HEK293 (cell line): ENCODE measurements at regions not wholly inside any gene's neighbourhood (a gene's known extent, or its start where the extent isn't known, plus 50 kb on each side); places are given as distances from the start of the nearest gene placed in this dataset.

ENCODE experiments used
- CTCF ChIP-seq: fragments of 450-650 bp; formaldehyde crosslinking; IDR thresholded peaks from 2 replicates; pipeline ENCODE4 v1.5.1; 2016; ENCODE audit warnings: missing biosample characterization, missing genetic modification characterization
- ZEB2 ChIP-seq: fragments of 450-650 bp; formaldehyde crosslinking; IDR thresholded peaks from 2 replicates; pipeline ENCODE4 v1.5.1; 2016; ENCODE audit warnings: missing biosample characterization, missing genetic modification characterization
- ZNF132 ChIP-seq: fragments of 450-650 bp; formaldehyde crosslinking; IDR thresholded peaks from 2 replicates; pipeline ENCODE4 v1.5.1; 2017; ENCODE audit warnings: missing biosample characterization, missing genetic modification characterization, borderline replicate concordance
- ZNF174 ChIP-seq: fragments of 450-650 bp; formaldehyde crosslinking; IDR thresholded peaks from 2 replicates; pipeline ENCODE4 v1.5.0; 2017; ENCODE audit warnings: missing biosample characterization, mild to moderate bottlenecking, missing genetic modification characterization
- ZNF248 ChIP-seq: fragments of 450-650 bp; formaldehyde crosslinking; IDR thresholded peaks from 2 replicates; pipeline ENCODE4 v1.5.1; 2017; ENCODE audit warnings: missing biosample characterization, missing genetic modification characterization
- ZNF274 ChIP-seq, 2 experiments: fragments of 200-500 bp in 1 of 2; fragments of 450-650 bp in 1 of 2; sonication (Bioruptor generic) in 1 of 2; formaldehyde crosslinking in 1 of 2; IDR thresholded peaks; 2 replicates each; pipeline versions ENCODE4 v1.5.1 to v1.6.1; 2014 to 2016; ENCODE audit warnings: borderline replicate concordance in 1 of 2, inconsistent platforms in 1 of 2, low read length in 1 of 2, missing biosample characterization in 1 of 2, missing genetic modification characterization in 1 of 2
- ZNF423 ChIP-seq: fragments of 450-650 bp; formaldehyde crosslinking; IDR thresholded peaks from 2 replicates; pipeline ENCODE4 v1.5.1; 2016; ENCODE audit warnings: missing biosample characterization, missing genetic modification characterization
- ZNF561 ChIP-seq: fragments of 450-650 bp; IDR thresholded peaks from 2 replicates; pipeline ENCODE4 v1.5.1; 2018; ENCODE audit warnings: missing biosample characterization, missing genetic modification characterization, borderline replicate concordance
- ZNF639 ChIP-seq: fragments of 450-650 bp; formaldehyde crosslinking; IDR thresholded peaks from 2 replicates; pipeline ENCODE4 v1.5.1; 2016; ENCODE audit warnings: missing biosample characterization, missing genetic modification characterization
- ZNF792 ChIP-seq: fragments of 450-650 bp; formaldehyde crosslinking; IDR thresholded peaks from 2 replicates; pipeline ENCODE4 v1.5.1; 2016; ENCODE audit warnings: missing biosample characterization, missing genetic modification characterization

GRCh38 chr4:107213410-107213809 is 177.3 kb upstream of the DKK2 start:
- TF ChIP-seq ZNF174 (tag by site-specific recombination) (no peak), ZEB2 (tag by site-specific recombination) (no peak), CTCF (no peak), ZNF639 (tag by site-specific recombination) (no peak), ZNF248 (tag by site-specific recombination) (no peak), ZNF561 (tag by site-specific recombination) (no peak), ZNF132 (tag by site-specific recombination) (no peak), ZNF792 (tag by site-specific recombination) (no peak), ZNF423 (tag by site-specific recombination) (no peak), ZNF274 (IDR thresholded peaks at IDR 0.05; ENCODE audit: low read length) (no peak), ZNF274 (tag by site-specific recombination; IDR thresholded peaks at IDR 0.05; ENCODE audit: borderline replicate concordance) (no peak)
